NCI-H128 (cell line): ENCODE measurements at regions not wholly inside any gene's neighbourhood (a gene's known extent, or its start where the extent isn't known, plus 50 kb on each side); places are given as distances from the start of the nearest gene placed in this dataset.
A peak's percentile ranks its signal among the peaks of the same experiment; 100 is the strongest.

ENCODE experiments used
- DNase-seq: peaks from one replicate; lab custom pipeline; 2025; ENCODE audit not compliant: unreplicated experiment; lab: John Stamatoyannopoulos, UW

DNA sequence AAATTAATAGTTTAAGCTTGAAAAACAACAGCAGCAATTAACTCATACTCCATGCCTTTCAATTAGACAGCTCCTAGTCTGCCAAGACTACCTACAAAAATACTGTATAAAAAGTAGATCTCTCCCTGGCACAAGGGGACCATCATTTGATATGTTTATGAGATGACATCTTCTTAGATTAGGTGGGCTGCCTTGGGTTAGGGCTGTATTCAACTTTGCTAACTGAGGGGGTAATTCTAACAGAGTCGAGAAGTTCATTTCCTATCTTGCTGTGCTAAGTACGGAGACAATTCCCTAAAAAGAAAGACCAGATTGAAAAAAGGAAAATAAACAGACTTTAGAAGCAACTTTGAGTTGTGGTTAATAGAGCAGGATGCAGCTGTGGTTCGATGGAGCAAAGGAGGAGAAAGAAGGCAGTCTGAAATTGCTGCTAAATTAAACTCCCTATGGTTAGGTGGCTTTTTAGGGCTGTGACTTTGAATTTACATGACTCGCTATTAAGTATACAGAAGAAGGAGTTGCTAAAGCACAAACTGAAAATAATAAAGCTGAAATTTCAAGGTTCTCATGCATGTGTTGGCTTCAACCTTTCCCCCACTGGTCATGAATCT, 75.4 kb downstream of the CDC7 start:
- no peak for DNase-seq

DNA sequence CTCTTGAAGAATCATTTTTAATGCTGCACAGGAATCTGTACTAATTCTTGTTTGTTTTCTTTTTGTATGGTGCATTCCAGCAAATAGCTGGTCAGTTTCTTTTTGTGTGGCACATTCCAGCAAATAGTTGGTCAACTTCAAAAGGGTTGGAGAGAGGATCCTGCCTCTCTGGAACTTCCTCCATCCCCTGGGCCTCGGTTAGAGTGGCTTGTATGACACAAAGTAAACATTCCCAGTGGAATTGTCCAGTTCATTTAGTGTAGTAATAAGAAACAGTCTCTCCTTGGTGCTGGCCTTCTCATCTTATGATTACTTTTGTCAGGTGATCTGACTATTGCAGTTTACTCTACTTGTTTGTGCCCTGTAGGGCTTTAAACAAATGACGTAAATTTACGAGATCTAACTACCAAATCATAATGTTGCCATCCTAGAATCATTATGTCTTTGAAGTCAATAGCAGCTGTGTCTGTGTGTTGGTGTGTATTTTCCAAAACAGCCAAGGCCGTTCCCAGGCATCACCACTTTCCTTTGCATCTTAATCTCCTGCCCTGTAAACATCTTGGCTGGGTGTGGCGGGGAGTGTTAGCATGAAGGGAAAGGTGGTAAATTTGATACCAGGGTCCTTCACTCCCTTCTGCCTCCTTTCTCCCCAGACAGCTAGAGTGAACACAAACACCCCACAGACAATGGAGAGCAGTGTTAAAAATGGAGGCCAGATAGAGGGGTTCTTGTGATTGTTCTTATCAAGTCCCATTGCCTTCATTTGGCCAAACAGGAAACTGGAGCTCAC, 77.9 kb downstream of the CDC7 start:
- DNase-seq: no peak

DNA sequence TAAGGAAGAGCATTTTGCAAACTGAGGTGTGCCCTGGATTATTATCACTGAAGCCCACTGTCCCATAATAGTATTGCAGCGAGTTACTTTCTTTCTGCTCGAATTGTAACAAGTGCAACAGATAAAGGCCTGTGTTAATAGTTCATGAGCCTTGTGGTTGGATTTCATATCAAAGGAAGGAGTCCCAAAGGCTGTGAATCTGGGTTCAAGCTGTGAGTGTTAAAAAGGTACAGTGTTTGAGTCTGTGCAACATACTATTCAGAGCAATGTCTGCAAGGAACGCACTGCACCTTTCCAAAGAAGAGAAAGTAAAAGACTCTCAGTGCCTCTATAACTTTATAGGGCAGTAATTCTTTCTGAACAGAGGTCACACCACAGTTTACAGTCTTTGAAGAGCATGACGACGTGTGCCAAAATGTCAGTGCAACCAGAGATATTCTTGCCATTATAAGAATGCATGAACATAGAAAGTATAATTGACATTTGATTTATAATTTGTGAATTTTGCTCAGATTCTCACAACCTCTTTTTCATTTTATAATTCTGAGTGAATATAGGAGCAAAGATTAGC, 79.1 kb downstream of the CDC7 start:
- DNase-seq: no peak

DNA sequence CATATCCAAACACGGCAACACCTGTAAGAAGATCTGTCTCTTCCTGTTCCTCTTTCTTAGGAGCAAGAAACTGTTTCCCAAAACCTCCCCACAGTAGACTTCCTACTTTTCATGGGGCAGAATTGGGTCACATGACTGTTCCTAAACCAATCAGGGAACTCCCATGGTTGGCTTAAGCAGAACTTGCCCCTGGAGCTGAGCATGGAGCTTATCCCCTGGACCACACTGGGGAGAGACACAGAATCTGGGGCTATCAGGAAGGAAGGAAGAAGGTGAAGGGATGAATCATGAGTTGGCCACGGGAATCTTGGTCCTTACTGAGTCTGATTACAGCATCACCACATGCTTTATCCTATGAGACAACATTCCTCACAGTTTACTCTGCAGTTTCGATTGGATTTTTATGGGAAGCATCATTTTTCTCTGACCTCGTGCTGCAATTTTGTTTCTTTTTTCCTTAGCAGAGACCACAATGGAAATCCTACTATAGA, 81.8 kb downstream of the CDC7 start:
- no peak for DNase-seq

GRCh38 chr1:91583326-91583755, 82.7 kb downstream of the CDC7 start:
- peak; percentile 57 for DNase-seq

DNA sequence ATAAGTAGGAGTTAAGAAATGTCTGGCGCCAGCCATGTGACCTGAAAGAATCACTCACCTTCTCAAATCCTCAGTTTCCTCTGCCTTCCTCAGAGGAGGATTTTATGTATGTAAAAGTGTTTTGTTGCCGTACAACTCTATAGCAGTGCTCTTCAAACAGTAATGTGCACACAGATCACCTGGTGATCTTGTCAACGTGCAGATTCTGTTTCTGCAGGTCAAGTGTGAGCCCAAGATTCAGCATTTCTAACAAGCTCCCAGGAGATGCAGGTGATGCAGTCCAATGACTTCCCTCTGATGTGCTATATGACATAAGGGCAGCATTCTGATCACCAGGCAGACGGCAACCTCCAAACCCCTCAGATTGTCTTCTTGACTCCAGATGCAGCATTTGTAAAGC, 83.7 kb downstream of the CDC7 start:
- DNase-seq: no peak

- no peak for DNase-seq
Measured at GRCh38 chr1:91584878-91585277, 84.2 kb downstream of the CDC7 start.

DNA sequence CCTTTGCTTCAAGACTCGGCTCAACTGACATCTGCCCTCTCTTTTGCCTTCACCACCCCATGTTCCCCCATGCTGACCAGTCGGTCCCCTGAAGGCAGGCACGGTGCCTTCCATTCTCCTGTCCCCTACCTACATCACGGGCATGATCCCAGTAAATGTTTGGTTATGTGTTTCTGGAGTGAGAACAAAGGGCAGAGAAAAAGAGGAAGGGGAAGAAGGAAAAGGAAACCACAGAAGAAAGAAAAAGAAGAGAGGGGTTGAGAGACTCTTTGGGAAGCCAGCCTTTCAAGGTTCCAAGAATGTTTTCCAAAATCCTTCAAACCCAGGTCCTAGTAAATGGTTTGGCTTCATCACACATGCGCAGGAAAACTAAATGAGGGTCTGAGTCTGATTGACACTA, 84.9 kb downstream of the CDC7 start:
- no peak for DNase-seq

GRCh38 chr1:91585982-91586381, 85.3 kb downstream of the CDC7 start:
- no peak for DNase-seq

GRCh38 chr1:91589437-91589836, 88.8 kb downstream of the CDC7 start:
- DNase-seq: no peak

DNA sequence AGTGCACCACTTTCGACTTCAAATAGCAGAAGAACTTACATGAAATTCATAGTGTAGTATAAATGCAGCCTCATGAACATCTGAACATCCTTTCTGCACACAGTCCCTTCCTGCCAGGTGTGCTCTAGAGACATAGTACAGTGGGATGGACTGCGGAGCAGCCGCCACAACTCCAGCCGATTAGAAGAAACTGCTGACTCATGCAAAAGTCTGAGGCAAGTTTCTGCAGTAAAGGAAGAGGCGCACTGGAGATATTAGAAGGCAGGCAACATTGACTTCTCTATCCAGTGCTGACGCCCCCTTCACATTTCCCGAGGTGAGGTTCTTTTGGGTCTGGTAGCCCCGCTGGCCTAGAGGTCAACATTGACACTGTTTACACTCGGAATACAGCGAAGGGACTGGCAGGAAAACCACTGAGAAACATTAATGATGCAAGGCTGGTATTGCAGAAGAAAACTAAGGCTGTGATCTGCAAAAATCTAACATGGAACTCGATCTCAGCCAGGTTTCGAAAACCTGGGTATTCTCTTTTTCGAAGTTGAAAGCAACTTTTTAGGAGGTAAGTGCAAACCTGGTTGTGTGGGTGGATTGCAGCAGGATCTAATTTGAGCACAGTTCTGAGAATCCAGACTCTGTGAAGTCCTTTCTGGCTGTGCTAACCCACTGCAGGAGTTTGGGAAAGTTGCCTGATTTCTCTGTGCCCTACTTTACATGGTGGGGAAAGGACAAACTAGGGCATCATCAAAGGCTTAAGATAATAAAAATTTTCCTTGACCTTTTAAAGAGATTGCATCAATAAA, 90.7 kb downstream of the CDC7 start:
- DNase-seq: no peak

DNA sequence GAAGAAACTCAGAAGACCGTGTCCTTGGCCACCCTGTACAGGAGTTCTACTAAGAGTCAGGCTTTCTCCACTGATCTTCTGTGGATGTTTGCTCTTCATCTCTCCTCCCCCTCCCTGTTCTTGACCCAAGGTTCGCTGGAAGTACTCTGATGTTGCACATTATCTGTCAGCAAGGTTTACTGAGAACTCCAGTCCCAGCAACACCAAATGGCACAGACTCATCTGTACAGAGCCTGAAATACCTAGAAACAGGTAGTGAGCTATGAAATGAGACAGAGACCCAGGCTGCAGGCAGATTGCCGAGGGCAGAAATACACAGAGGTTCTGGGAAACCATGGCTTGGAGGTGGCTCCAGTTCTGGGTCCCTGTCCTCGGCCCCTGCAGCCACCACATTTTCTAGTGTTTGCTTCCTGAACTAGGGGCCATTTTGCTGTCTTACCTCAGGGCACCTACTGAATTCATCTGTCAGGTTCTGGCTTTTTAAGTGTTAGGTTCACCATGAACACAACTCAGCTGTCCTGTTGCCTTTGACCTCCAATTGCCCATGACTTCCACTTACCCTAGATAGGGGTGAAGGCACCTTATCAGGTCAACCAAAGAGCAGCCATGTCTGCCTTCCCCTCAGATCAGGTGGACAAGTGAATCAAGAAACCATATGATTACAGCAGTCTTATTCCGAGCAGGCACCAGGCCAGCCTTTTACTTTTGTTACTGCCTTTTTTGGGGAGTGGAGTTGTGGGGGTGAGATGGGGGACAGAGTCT, 92.2 kb downstream of the CDC7 start:
- DNase-seq: no peak

DNA sequence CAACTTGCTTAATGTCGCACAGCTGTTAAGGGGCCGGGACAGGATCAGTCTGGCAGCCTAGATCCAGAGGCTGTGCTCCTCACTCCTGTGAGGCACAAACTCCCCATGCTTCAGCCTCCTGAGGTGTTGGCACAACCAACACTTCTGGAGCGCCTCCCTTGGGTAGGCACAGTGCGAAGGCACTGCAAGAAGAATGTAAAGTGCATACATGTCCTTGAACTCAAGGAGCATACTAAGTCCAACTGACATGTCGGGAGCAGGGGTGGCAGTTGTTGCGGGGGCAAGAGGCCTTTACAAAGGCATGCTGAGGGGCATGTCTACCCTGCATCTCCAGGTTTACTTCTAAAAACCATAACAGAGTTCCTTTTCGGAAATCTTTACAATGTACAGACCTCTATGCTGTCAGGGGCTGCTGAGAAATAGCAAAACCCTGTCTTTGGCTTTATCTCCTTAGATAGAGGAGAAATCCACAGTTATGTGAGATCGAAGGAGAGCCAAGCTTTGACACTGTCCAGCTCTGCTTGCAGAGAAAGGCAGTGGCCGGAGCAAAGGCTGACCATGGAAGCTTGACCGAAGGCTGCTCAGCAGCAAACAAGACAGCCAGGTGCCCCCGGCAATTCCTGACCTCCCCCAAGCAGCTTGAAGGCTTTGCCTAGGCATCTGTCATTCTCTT, 93.9 kb downstream of the CDC7 start:
- DNase-seq: no peak

GRCh38 chr1:91596474-91596873, 95.8 kb downstream of the CDC7 start:
- no peak for DNase-seq

- no peak for DNase-seq
Measured at GRCh38 chr1:91597215-91597614, 96.6 kb downstream of the CDC7 start.

GRCh38 chr1:91600431-91601337, 100.0 kb downstream of the CDC7 start:
- DNase-seq: no peak

DNA sequence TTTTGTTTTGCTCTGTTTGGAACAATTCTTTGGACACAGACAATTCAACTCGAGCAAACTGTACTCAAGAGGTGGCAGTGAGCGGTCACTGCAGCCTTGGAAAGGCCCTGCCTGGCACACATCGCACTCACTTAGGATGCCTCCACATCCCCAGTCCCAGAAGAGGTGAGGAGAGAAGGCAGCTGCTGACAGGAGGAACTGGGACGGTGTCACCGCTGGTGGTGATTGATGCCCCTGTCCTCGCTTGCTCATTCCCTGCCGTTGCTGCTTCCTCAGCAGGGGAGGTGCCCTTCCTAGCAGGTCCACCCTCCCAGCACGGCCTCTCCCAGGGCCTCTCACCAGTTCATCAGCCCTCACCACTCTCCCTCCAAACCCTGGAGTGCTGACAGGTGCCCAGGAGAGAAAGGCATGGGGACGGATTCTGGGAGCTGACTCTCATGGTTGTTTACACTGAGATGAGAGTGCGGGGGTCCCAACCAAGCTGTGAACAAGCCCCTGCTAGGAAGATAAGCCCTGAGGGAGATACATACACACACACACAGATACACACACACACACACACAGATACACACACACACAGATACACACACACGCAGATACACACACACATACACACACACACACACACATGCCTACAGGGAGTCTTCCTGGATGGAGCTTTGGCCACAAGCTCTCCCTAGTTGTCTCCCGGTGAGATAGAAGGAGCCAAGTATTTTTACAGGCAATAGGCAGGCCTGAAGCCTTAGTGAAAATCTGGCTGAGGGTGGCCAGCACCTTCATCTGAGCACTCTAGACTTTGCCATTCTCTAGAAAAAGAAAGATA, 101.1 kb downstream of the CDC7 start:
- no peak for DNase-seq

DNA sequence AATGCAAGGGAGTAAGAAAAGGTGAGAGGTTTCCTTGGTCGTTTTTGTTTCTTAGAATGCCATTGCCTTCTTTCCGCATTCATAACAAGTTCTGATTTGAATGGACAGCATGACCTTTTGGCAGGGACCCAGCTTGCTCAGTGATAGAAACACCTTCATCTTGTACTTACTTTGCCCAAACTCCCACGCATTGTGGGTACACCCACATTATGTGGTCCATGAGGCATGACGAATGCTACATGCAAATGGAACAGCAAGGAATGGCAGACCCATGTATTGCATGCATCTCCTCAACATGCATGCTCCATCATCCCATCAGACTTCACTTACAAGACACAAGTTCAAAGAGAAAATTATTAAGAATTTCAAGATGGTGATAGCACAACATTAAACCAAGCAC, 102.8 kb downstream of the CDC7 start:
- DNase-seq: no peak
